ENCODE measurements at regions not wholly inside any gene's neighbourhood (a gene's known extent, or its start where the extent isn't known, plus 50 kb on each side); places are given as distances from the start of the nearest gene placed in this dataset.
"Not testable (repeated sequence)": the region's sequence is repeated elsewhere in the genome, so short reads cannot be mapped to it uniquely, and the experiment has no call there.

DNA sequence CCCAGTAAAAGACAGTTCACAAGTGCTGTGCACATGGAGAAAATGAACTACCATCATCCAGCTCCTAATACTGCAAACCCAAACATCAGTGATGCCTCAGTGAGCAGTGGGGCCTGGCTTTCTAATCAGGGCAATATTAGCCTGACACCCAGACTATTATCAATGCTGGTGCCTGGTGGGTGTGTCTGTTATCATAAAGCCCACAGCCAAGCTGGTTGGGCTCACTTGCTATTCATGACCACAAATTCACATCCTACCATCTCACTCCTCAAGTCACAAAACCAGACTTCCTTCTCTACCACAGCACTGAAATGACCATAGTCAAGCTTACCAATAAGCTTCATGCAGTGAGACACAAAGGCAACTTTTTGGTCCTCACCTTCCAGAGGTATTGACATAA, 180.8 kb upstream of the PLN start:
- Histone ChIP-seq H3K36me3 (no peaks in the 10 kb centered on the region), H3K27ac (no peak overlapping the region), H3K27me3 (no peaks in the 10 kb centered on the region), H3K9me3 (replicated peaks) (0 out of 2 replicates have a peak, but pooled peaks cover 5% of the 10 kb centered on the region), H3K4me3 (no peak overlapping the region), H3K4me1 (peaks cover 3% of the 10 kb centered on the region)
- DNase-seq = no peak

DNA sequence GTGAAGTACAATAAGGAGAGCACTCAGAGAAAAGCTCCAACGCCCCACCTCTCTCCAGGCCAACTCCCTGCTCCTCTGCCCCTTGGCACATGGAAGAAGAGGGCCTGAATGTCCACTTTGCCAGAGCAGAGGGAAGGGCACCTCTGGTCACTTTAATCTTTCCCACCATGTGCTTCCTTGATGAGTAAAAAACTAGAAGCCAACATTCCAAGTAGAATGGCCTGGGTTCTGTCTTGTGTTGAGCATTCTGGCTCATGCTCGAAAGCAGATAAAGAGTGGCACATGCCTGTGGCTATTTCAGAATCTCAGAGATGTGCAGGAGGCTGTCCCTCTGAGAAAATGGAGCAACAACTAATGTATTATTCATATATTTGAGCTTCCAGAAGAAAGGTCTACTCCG, 177.4 kb upstream of the PLN start:
- Histone ChIP-seq H3K27ac (no peak overlapping the region), H3K4me3 (no peak overlapping the region), H3K4me1 (peaks cover 16% of the 10 kb centered on the region), H3K36me3 (no peaks in the 10 kb centered on the region), H3K9me3 (replicated peaks) (0 out of 2 replicates have a peak, but pooled peaks cover 5% of the 10 kb centered on the region), H3K27me3 (no peaks in the 10 kb centered on the region)
- no peak for DNase-seq

DNA sequence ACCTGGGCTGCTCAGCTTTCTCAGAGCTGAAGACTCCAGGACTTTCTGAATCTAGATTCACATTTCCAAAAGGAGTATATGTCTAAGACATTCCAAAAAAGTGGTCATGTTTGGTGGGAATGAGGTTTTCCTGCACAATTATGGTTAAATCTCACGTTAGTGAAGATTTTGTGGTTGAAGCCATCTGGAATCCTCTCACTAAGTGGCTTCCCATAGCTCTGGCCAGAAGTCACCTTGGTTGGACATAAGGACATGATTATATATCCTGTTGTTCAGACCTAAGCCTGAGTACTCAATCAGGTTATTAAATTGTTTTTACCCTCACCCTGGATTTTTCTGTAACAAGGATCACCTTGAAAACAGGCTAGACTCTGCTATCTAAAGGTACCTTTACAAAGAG, 176.1 kb upstream of the PLN start:
- no peak for DNase-seq
- Histone ChIP-seq H3K4me3 (no peak overlapping the region), H3K4me1 (peaks cover 16% of the 10 kb centered on the region), H3K9me3 (replicated peaks) (0 out of 2 replicates have a peak, but pooled peaks cover 5% of the 10 kb centered on the region), H3K27me3 (no peaks in the 10 kb centered on the region), H3K27ac (no peak overlapping the region), H3K36me3 (no peaks in the 10 kb centered on the region)

GRCh38 chr6:118372413-118372812, 175.7 kb upstream of the PLN start:
- H3K4me1 ChIP-seq = peaks cover 16% of the 10 kb centered on the region
- peak in 1 of 2 experiments; percentile 25 for DNase-seq
- H3K4me3 ChIP-seq = no peak overlapping the region
- H3K9me3 ChIP-seq (replicated peaks) = 0 out of 2 replicates have a peak, but pooled peaks cover 5% of the 10 kb centered on the region
- no peaks in the 10 kb centered on the region for H3K27me3 ChIP-seq
- H3K36me3 ChIP-seq = no peaks in the 10 kb centered on the region
- no peak overlapping the region for H3K27ac ChIP-seq

GRCh38 chr6:118377711-118378414, 170.2 kb upstream of the PLN start:
- H3K9me3 ChIP-seq (replicated peaks) = no peaks in the 10 kb centered on the region; the same call in 1 of the 2 replicates
- no peak overlapping the region for H3K4me3 ChIP-seq
- no peaks in the 10 kb centered on the region for H3K27me3 ChIP-seq
- no peaks in the 10 kb centered on the region for H3K36me3 ChIP-seq
- DNase-seq = peak; percentile 57 to 74
- no peak overlapping the region for H3K27ac ChIP-seq
- H3K4me1 ChIP-seq = peaks cover 14% of the 10 kb centered on the region

DNA sequence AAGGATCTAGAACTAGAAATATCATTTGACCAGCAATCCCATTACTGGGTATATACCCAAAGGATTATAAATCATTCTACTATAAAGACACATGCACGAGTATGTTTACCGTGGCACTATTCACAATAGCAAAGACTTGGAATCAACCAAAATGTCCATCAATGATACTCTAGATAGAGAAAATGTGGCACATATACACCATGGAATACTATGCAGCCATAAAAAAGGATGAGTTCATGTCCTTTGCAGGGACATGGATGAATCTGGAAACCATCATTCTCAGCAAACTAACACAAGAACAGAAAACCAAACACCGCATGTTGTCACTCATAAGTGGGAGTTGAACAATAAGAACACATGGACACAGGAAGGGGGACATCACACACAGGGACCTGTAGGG, 167.5 kb upstream of the PLN start:
- H3K36me3 ChIP-seq; H3K9me3 ChIP-seq (replicated peaks); H3K27me3 ChIP-seq; H3K27ac ChIP-seq; H3K4me3 ChIP-seq; H3K4me1 ChIP-seq; DNase-seq: not testable (repeated sequence)

- no peaks in the 10 kb centered on the region for H3K27me3 ChIP-seq
- H3K4me3 ChIP-seq = no peak overlapping the region
- peaks cover 6% of the 10 kb centered on the region; the same call in 1 of the 2 replicates for H3K9me3 ChIP-seq (replicated peaks)
- peaks cover 6% of the 10 kb centered on the region for H3K4me1 ChIP-seq
- DNase-seq = no peak
- H3K36me3 ChIP-seq = no peaks in the 10 kb centered on the region
- H3K27ac ChIP-seq = no peak overlapping the region
Observed at GRCh38 chr6:118382126-118382525, 166.0 kb upstream of the PLN start.

DNA sequence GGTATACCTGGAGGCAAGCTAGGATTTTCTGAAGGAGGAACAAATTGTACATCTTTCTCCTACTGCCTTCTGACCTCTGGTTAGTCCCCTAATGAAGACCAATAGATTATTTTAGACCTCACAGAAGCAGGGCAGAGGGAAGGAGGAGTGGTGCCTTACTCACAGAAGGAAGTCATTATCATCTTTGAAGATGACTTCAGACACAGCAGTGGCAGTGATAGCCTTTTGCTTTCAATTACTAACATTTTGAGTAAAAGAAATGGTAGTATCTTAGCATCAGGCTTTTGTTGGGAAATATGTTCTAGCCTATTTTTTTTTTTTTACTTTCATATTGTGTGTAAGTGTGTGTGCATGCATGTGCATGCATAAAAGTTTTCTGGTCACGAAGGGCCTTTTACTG, 164.2 kb upstream of the PLN start:
- no peak overlapping the region for H3K4me3 ChIP-seq
- no peak for DNase-seq
- no peaks in the 10 kb centered on the region for H3K36me3 ChIP-seq
- H3K27me3 ChIP-seq = no peaks in the 10 kb centered on the region
- H3K9me3 ChIP-seq (replicated peaks) = peaks cover 9% of the 10 kb centered on the region; the same call in 1 of the 2 replicates
- H3K27ac ChIP-seq = no peak overlapping the region
- H3K4me1 ChIP-seq = peaks cover 17% of the 10 kb centered on the region

- no peaks in the 10 kb centered on the region for H3K36me3 ChIP-seq
- peaks cover 21% of the 10 kb centered on the region for H3K4me1 ChIP-seq
- peak overlapping the region; percentile 76 for H3K27ac ChIP-seq
- H3K27me3 ChIP-seq = no peaks in the 10 kb centered on the region
- H3K4me3 ChIP-seq = no peak overlapping the region
- H3K9me3 ChIP-seq (replicated peaks) = peaks cover 9% of the 10 kb centered on the region; the same call in 1 of the 2 replicates
- DNase-seq = no peak
Observed at GRCh38 chr6:118386975-118387374, 161.1 kb upstream of the PLN start.

GRCh38 chr6:118387921-118388701, 160.0 kb upstream of the PLN start:
- no peaks in the 10 kb centered on the region for H3K27me3 ChIP-seq
- H3K4me1 ChIP-seq = peaks cover 21% of the 10 kb centered on the region
- H3K4me3 ChIP-seq = no peak overlapping the region
- H3K36me3 ChIP-seq = no peaks in the 10 kb centered on the region
- H3K9me3 ChIP-seq (replicated peaks) = peaks cover 9% of the 10 kb centered on the region; the same call in 1 of the 2 replicates
- DNase-seq = peak; percentile 75 to 84
- peak overlapping the region; percentile 76 for H3K27ac ChIP-seq

DNA sequence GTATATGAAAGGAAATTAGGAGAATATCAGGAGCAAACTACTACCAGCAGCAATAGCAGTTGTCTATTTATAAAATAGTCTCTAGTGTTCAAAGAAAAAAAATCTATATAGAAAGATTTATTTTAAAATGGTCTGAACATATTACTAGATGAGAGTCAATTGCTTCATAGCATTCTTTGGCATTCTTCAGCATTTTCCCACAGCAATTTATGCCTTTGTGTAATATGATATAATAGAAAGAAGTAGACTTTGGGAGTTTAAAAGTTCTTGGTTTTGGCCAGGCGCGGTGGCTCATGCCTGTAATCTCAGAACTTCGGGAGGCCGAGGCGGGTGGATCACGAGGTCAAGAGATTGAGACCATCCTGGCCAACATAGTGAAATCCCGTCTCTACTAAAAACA, 157.0 kb upstream of the PLN start:
- no peaks in the 10 kb centered on the region for H3K36me3 ChIP-seq
- peaks cover 21% of the 10 kb centered on the region for H3K4me1 ChIP-seq
- no peak for DNase-seq
- peaks cover 9% of the 10 kb centered on the region; the same call in 1 of the 2 replicates for H3K9me3 ChIP-seq (replicated peaks)
- no peaks in the 10 kb centered on the region for H3K27me3 ChIP-seq
- H3K4me3 ChIP-seq = no peak overlapping the region
- H3K27ac ChIP-seq = no peak overlapping the region

DNA sequence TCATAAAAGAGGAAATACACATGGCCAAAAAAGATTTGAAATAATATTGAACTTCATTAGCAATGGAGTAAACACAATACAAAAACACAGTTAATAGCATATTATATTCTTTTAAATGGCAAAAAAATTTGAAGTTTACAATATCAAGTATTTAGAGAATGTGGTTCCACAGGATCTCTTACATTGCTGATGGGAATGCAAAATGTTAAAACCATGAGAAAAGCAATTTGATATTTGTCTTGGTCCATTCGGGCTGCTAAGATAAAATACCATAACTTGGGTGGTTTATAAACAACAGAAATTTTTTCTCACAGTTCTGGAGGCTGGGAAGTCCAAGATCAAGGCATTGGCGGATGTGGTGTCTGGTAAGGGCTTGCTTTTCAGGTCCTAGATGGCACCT, 154.0 kb upstream of the PLN start:
- no peak overlapping the region for H3K4me3 ChIP-seq
- H3K27me3 ChIP-seq = no peaks in the 10 kb centered on the region
- H3K4me1 ChIP-seq = peaks cover 8% of the 10 kb centered on the region
- H3K9me3 ChIP-seq (replicated peaks) = no peaks in the 10 kb centered on the region
- DNase-seq = no peak
- H3K36me3 ChIP-seq = no peaks in the 10 kb centered on the region
- H3K27ac ChIP-seq = no peak overlapping the region

DNA sequence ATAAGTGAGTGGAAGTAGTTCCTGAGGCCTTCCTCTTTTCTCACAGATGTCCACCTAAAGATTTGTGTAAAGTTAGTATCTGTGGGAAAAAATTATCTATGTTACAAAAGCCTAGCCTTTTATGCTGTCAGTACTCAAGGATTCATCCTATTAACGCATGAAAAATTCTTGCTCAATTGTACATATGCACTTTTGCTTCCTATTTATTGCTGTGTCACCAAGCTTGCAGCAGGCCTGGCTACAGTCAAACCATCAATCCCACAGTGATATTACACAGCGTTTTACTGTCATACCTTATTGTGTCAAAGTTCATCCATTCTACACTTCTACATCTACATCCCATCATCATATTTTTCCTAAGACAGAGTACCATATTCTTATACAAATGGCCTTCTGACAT, 151.1 kb upstream of the PLN start:
- Histone ChIP-seq H3K4me1 (peaks cover 6% of the 10 kb centered on the region), H3K27ac (no peak overlapping the region), H3K9me3 (replicated peaks) (no peaks in the 10 kb centered on the region), H3K27me3 (no peaks in the 10 kb centered on the region), H3K4me3 (no peak overlapping the region), H3K36me3 (no peaks in the 10 kb centered on the region)
- DNase-seq = no peak

DNA sequence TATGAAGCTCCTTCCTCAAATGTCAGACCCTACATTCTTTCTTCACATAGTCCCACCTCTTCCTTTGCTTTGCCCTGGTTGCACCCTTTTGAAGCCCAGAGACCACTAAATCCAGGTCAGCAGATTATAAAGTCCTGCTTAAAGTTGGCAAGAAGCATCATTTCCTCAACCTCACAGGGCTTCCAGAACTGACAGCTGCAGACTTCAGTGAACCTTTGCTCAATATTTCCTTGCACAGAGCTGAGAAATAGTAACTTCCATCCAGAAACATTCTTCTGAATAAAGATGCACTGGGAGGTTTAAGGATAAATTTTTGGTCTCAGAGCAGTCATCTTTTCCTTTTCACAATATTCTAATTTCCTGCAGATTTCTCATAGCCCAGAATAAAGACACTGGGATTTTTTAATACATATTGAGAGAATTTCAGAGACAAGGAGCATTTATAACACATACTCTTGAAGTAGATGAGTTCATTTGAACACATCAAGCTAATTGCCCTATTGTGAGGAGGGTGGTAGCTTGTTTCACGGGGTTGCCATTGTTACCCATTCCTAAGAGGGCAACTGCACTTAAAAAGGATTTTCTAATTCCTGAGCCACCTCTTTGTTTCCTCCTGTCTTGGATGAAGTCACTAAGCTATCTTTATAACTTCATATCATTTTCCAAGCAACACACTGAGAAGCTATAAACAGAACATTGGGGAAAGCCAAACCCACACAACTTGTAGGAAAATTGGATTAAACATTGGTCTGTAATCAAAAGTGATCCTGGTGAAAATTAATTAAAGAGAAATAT, 150.2 kb upstream of the PLN start:
- no peak for DNase-seq
- Histone ChIP-seq H3K9me3 (replicated peaks) (no peaks in the 10 kb centered on the region), H3K4me3 (no peak overlapping the region), H3K36me3 (no peaks in the 10 kb centered on the region), H3K27ac (no peak overlapping the region), H3K27me3 (no peaks in the 10 kb centered on the region), H3K4me1 (peaks cover 6% of the 10 kb centered on the region)

DNA sequence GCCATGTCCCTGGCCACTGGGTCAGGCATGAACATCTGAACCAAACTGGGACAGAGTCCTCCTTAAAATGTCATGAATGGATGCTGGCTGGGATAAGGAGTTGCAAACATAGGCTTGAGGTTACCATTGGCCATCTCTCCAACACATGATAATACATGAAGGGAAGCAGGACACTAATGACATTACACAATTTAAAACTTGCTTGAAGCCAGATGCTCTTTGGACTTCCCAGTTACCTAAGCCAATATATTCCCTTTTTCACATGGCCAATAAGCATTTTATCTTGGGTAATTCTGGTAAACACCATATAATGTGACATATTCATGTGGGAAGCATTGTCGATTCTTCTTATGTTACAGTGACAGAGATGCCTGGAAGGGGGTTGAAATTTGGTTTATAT, 148.0 kb upstream of the PLN start:
- no peaks in the 10 kb centered on the region for H3K9me3 ChIP-seq (replicated peaks)
- H3K4me3 ChIP-seq = no peak overlapping the region
- no peak for DNase-seq
- no peaks in the 10 kb centered on the region for H3K36me3 ChIP-seq
- H3K27ac ChIP-seq = no peak overlapping the region
- H3K4me1 ChIP-seq = peaks cover 6% of the 10 kb centered on the region
- no peaks in the 10 kb centered on the region for H3K27me3 ChIP-seq

Data from SJCRH30 (cell line).